Spleen (tissue), 11 donors: ENCODE measurements at regions not wholly inside any gene's neighbourhood (a gene's known extent, or its start where the extent isn't known, plus 50 kb on each side); places are given as distances from the start of the nearest gene placed in this dataset.

Experiments used
- DNase-seq: peaks from one replicate; pipeline ENCODE4 v3.0.0-alpha.2; 2020
- H3K27ac ChIP-seq, 8 donors: fragments of 200-600 bp; sonication (generic) in 7 of 8; 1 replicate in 4 of 8; 2 replicates in 4 of 8; pipeline versions ENCODE4 v1.5.0 to v1.8.0; 2016 to 2021; ENCODE audit warnings: inconsistent platforms in 4 of 8, mild to moderate bottlenecking in 4 of 8, moderate library complexity in 1 of 8
- H3K27me3 ChIP-seq, 7 donors: fragments of 200-600 bp; sonication (generic) in 6 of 7; replicated peaks in 1 of 7; 1 replicate in 4 of 7; 2 replicates in 3 of 7; pipeline versions ENCODE4 v1.5.0 to v1.8.0; 2016 to 2021; ENCODE audit warnings: inconsistent platforms in 3 of 7, mild to moderate bottlenecking in 1 of 7
- H3K36me3 ChIP-seq, 6 donors: fragments of 200-600 bp; sonication (generic) in 5 of 6; 1 replicate in 4 of 6; 2 replicates in 2 of 6; pipeline versions ENCODE4 v1.5.0 to v1.8.0; 2016 to 2021; ENCODE audit warnings: inconsistent platforms in 2 of 6
- H3K4me1 ChIP-seq, 6 donors: fragments of 200-600 bp; sonication (generic) in 5 of 6; 1 replicate in 3 of 6; 2 replicates in 3 of 6; pipeline versions ENCODE4 v1.5.0 to v1.8.0; 2016 to 2021; ENCODE audit warnings: inconsistent platforms in 3 of 6
- H3K4me3 ChIP-seq, 8 donors: fragments of 200-600 bp; sonication (generic) in 7 of 8; 1 replicate in 4 of 8; 2 replicates in 4 of 8; pipeline versions ENCODE4 v1.5.0 to v1.8.0; 2016 to 2021; ENCODE audit warnings: inconsistent platforms in 4 of 8, mild to moderate bottlenecking in 4 of 8, moderate library complexity in 2 of 8
- H3K9me3 ChIP-seq, 8 donors: fragments of 200-600 bp; sonication (generic) in 7 of 8; 1 replicate in 4 of 8; 2 replicates in 4 of 8; pipeline versions ENCODE4 v1.5.0 to v1.8.0; 2016 to 2021; ENCODE audit warnings: inconsistent platforms in 4 of 8
- CTCF ChIP-seq, 11 experiments: fragments of 200-600 bp in 7 of 11; fragments of 450-650 bp in 4 of 11; sonication (generic) in 4 of 11; IDR thresholded peaks in 8 of 11; conservative IDR thresholded peaks in 3 of 11; 1 replicate in 7 of 11; 2 replicates in 4 of 11; pipeline versions ENCODE4 v1.4.0 to v1.8.0; 2016 to 2021; ENCODE audit warnings: antibody characterized with exemption in 11 of 11, inconsistent platforms in 4 of 11, mild to moderate bottlenecking in 1 of 11
- POLR2A ChIP-seq, 3 donors: fragments of 450-650 bp; IDR thresholded peaks; one replicate each; pipeline ENCODE4 v1.5.1; 2017; ENCODE audit warnings: antibody characterized with exemption in 3 of 3, mild to moderate bottlenecking in 1 of 3
- POLR2AphosphoS5 ChIP-seq, 3 donors: sonication (generic); formaldehyde crosslinking; IDR thresholded peaks; one replicate each; pipeline ENCODE4 v1.5.1; 2017; ENCODE audit warnings: antibody characterized with exemption in 3 of 3
- WGBS, 5 donors: extraction: QIAGEN DNeasy Blood & Tissue Kit in 3 of 5; methylation state at CpG; one replicate each; pipeline versions ENCODE4 v1.1.5 to v1.1.7; 2013 to 2018; 5-methylcytosine and 5-hydroxymethylcytosine counted together
- intact Hi-C: fragments of 100-400 bp; cut with DNase I; formaldehyde crosslinking; loops from one replicate; pipeline ENCODE4 v1.15.0; 2023; ENCODE audit warnings: low total_unique reads
- donor health status: healthy with polysubstance abuse.
- donor health status: DM: no; HTN: no; CAD: no; lungs with moderate emphysema.
- donor health status: DM: no; HTN: no; CAD: no.
- donor health status: Bipolar disorder and iron deficiency.
- donor health status: healthy.
- donor health status: DM: no; HTN: no; CAD: no.
- donor health status: DM: yes; HTN: yes; CAD: no.

GRCh38 chr6:44062771-44063560 lies 64.3 kb downstream of the MRPL14 start:
- Histone ChIP-seq H3K36me3 (no peaks in the 10 kb centered on the region), H3K27me3 (peaks cover 0 to 7% (median 0%) of the 10 kb centered on the region in 7 donors), H3K4me3 (no peak overlapping the region), H3K4me1 (peaks cover 10 to 58% (median 28%) of the 10 kb centered on the region in 6 donors), H3K9me3 (peaks cover 0 to 9% (median 0%) of the 10 kb centered on the region in 8 donors), H3K27ac (no peak overlapping the region)
- TF ChIP-seq POLR2A (IDR thresholded peaks at IDR 0.05) (no peak), POLR2AphosphoS5 (IDR thresholded peaks at IDR 0.05) (peak in 1 of 3 donors; percentile 33), CTCF (IDR thresholded peaks at IDR 0.05 in 8 of 11, conservative IDR thresholded peaks at IDR 0.05 in 3 of 11) (peak in 6 of 11 experiments; percentile 19 to 58 (median 44))
- WGBS, 5 donors: 80 to 92% (median 86%) methylated on average over 9 to 20 of the region's 20 CpGs
- intact Hi-C loops: no loop called here
- peak; percentile 86 for DNase-seq

GRCh38 chr6:44062105-44062770 lies 65.0 kb downstream of the MRPL14 start:
- H3K27me3 ChIP-seq: peaks cover 0 to 7% (median 0%) of the 10 kb centered on the region in 7 donors
- peaks cover 0 to 9% (median 0%) of the 10 kb centered on the region in 8 donors for H3K9me3 ChIP-seq
- 73 to 96% (median 88%) methylated on average over 3 of the region's 3 CpGs for WGBS, 5 donors
- no peak overlapping the region for H3K4me3 ChIP-seq
- peaks cover 14 to 65% (median 32%) of the 10 kb centered on the region in 6 donors for H3K4me1 ChIP-seq
- no peaks in the 10 kb centered on the region for H3K36me3 ChIP-seq
- no peak for DNase-seq
- intact Hi-C loops: no loop called here
- H3K27ac ChIP-seq: no peak overlapping the region
- TF ChIP-seq POLR2A (IDR thresholded peaks at IDR 0.05) (no peak), CTCF (IDR thresholded peaks at IDR 0.05 in 8 of 11, conservative IDR thresholded peaks at IDR 0.05 in 3 of 11) (no peak), POLR2AphosphoS5 (IDR thresholded peaks at IDR 0.05) (no peak)

GRCh38 chr6:44061375-44062104 lies 65.7 kb downstream of the MRPL14 start:
- no peak for DNase-seq
- H3K4me1 ChIP-seq: peaks cover 14 to 72% (median 35%) of the 10 kb centered on the region in 6 donors
- 80 to 88% (median 84%) methylated on average over 5 of the region's 5 CpGs for WGBS, 5 donors
- no peaks in the 10 kb centered on the region for H3K36me3 ChIP-seq
- peak overlapping the region in 1 of 8 donors; percentile 13 for H3K27ac ChIP-seq
- H3K4me3 ChIP-seq: no peak overlapping the region
- H3K27me3 ChIP-seq: peaks cover 0 to 7% (median 0%) of the 10 kb centered on the region in 7 donors
- TF ChIP-seq POLR2A (IDR thresholded peaks at IDR 0.05): no peak
- no peak for TF ChIP-seq POLR2AphosphoS5 (IDR thresholded peaks at IDR 0.05)
- TF ChIP-seq CTCF (IDR thresholded peaks at IDR 0.05 in 8 of 11, conservative IDR thresholded peaks at IDR 0.05 in 3 of 11): no peak
- intact Hi-C loops: no loop called here
- H3K9me3 ChIP-seq: peaks cover 0 to 9% (median 0%) of the 10 kb centered on the region in 8 donors
